HG02870 (cell line): ENCODE measurements at regions not wholly inside any gene's neighbourhood (a gene's known extent, or its start where the extent isn't known, plus 50 kb on each side); places are given as distances from the start of the nearest gene placed in this dataset.

ENCODE experiments used
- ATAC-seq: cut with Tn5 transposase; IDR thresholded peaks from one replicate; pipeline ENCODE4 v1.9.1; 2021; ENCODE audit warnings: mild to moderate bottlenecking, moderate library complexity; ENCODE audit not compliant: unreplicated experiment

DNA sequence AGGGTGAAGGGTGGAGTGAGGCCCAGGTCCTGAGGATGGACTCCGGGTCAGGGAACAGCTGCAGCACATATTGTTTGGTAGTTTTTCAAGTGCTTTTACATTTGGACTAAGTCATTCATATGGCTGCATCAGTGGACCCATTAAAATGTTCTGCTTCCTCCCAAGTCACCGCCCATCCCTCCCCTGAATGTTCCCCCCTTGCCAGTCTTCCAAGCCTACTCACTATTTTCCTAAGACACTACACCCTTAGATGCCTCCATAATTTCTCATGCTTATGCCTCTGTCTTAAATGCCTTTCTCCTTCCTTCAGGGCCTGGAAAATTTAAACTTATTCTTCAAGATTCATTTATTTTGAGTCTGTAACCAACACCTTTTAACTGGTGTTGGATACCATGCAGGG, 86.6 kb upstream of the NR4A3 start:
- ATAC-seq: no peak

DNA sequence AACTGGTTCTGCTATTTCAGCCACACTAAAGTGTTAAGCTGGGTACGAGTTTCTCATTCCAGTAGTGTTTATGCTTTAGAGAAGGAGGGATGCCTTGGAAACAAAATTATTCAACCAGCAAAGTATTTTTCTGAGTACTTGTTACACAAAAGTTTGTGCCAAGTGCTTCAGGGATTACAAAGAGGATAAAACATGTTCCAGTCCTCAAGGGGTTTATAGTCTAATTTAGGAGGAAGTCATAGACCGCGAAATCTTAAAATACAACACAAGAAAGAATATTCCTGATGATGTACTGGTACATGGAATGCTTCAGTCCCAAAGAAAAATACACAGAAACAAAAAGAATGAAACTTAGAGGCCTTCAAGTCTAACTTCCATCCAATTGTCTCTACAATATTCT, 85.4 kb upstream of the NR4A3 start:
- ATAC-seq: no peak

DNA sequence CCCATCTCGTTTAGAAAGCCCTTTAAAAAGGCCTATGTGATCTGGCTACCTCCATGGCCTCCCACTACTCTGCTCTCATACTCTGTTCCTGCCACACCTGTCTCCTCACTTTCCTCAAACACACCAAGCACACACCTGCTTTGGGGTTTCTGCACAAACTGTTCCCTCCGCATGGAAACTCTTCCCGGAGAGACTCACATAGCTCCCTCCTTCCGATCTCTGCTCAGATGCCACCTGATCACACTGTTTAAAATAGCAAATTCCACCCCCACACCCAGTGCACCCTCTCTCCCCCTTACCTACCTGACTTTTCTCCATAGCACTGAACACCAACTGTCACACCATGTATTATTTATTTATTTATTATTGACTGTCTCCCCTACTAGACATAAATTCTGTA, 84.0 kb upstream of the NR4A3 start:
- ATAC-seq: no peak

DNA sequence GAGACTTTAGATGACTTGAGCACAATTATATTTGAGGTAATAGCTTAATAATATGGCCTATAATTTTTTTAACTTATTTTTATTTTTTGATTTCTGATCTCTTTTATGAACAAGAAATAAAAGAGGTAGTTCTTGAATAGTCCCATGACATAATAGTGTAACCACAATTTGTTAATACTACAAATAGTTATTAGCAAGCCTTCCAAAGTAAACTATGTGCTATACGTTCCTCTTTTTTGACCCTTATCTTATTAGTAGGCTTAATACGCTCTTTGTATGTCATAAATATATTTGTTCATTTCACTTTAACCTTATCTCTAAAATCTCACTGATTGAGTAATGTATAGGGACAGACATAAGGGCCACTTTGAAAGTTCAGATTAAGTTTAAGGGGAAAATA, 78.7 kb upstream of the NR4A3 start:
- no peak for ATAC-seq

DNA sequence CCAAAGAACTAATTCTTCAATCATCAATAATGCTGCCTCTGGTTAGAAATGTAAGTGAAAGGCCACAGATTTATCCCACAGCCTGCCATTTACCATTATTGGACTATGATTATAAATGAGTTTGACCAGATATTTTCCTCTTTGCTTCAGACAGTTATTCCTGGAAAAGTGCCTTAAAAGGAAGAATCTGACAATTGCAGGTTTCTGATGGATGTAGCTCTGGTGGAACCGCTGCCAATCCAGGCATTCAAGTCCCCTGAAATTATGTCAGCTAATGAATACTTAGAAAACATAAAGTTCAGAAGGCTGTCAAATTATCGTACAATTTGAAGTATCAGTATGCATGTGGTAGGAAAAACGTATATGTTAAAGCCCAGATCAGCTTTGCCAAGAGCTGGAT, 78.2 kb upstream of the NR4A3 start:
- ATAC-seq: no peak

DNA sequence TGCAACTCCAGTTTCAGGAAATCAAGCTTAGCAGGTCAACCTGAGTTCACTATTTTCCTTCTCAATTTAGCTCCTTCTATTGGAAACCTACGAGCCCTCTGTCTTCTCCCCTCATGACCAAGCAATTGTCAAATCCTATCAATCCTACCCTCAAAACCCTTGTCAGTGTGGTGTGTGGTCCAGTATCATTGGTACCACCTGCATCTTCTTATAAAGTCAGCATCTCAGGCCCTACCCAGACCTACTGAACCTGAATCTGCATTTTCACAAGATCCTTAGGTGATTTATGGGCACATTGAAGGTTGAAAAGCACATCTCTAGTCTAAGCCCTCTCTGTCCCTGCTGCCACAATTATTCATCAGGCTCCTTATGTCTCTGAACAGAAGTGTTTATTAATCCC, 77.6 kb upstream of the NR4A3 start:
- ATAC-seq: no peak

DNA sequence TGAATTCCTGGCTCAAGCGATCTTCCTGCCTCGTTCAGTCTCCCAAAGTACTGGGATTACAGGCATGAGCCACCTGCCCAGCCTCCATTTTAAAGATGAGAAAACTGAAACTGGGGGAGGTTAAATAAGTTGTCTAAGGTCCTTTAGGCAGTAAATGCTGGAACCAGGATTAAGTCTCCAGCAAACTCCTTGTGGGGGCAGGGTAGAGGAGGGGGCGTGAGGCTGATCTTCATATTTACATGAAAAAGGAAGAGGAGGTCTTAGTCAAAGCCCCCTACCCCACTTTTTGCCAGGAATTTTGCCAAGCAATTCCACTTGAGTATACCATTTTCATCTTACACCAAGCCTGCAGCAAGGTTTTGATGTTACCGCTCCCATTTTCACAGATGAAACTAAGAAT, 76.6 kb upstream of the NR4A3 start:
- no peak for ATAC-seq

DNA sequence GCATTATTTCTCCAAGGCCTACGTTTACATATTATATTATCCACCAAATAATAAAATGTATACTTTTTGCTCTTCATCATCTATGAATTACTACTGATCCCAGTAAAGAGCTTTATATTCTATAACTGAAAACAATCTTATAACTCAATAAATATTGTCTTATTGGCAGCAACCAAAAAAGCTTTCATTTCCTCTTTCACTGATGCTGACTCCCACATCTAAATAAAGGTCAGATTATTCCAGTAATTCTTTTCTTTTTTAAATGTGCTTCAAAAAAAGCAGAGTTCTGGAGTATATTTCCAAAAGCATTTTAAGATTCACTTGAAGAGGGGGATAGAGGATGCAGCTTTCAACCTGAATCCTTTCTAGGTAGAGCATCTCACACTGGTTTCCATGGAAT, 75.3 kb upstream of the NR4A3 start:
- ATAC-seq: no peak

DNA sequence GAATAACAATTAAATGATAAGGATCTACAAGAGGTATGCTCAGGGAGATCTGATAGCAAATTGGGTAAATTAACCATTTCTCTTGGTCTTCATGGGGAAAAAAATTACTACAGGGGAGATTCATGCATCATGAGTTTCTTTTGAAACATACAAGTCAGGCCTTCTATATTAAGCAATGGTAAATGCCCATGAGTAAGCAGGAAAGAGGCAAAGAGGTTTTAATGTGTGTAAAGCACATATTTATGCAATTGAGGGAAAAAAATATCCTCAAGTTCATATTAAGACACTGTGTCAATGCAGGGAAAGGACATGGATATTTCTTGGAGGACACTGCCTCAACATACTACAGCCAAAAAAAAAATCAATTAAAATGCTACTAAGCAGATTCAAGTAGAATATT, 73.4 kb upstream of the NR4A3 start:
- ATAC-seq: no peak

DNA sequence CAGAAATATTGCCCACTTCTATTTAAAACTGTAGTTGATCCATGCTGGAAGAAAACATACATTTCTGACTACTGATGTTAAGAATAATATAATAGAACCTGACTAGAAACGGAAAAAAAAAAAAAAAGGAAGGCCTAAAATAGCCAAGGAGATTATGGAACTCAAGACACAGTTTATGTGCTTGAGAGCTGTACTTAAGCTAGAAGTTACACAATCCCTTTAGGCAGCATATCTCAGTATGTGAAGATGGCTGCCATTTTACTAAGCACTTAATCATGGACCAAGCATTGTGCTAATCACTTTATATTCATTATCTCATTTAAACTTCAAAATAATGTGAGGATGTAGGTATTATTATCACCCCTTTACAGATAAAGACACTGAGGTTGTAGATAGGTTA, 73.0 kb upstream of the NR4A3 start:
- ATAC-seq: no peak

DNA sequence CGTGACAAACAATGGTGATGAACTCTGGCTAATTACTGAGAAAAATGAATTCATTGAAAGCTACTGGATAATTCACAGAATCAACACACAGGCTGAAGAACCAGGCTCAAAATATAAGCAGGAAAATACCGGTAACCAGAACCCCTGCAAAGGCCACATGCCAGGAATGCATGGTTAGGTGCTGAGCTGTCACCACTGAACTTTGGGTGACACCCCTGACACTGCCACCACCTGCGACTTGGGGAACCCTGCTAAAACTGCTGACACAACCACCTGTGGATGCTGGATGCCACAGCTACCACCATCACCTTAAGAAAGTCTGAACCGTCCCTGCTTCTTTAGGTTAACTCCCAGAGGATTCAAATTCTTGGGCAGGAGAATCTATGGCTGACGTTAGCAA, 72.0 kb upstream of the NR4A3 start:
- ATAC-seq: no peak

DNA sequence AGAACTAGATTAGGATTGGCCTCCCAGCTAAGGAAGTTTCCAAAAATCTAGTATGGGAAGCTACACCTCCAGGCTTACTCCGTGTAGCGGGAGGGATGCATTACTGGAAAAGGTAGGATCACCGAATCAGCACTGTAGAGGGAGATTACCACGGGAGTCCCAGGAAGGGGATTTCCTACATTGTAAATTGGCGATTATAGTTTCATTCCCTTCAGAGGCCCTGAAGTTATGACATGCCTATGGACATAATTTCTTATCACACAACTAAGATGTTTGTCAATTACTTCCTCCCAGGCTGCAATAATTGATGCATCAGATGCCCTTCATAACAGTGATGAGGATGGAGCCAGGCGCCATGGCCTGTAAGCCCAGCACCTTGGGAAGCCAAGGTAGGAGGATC, 71.2 kb upstream of the NR4A3 start:
- no peak for ATAC-seq

DNA sequence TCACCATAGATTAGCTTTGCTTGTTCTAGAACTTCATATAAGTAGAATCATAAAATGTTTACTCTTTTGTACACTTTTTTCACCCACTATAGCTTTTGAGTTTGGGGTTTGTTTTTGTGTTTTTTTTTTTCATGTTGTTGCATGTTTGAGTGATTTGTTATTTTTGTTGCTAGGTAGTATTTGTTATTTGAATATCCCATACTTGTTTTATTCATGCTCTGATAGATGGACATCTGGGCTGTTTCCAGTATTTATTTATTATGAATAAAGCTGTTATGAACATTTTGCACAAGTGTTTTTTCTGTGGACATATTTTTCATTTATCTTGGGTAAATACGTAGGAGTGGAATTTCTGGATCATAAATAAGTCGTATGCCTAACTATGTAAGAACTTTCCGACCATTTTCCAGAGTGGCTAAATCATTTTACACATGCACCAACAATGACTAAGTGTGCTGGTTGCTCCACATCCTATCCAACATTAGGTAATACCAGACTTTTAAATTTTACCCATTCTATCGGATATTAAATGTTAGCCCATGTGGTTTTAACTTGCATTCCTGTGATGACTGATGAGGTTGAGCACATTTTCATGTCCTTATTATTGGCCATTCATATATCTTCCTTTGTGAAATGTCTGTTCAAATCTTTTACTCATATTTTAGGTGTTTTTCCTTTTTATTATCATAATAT, 69.1 kb upstream of the NR4A3 start:
- ATAC-seq: no peak

DNA sequence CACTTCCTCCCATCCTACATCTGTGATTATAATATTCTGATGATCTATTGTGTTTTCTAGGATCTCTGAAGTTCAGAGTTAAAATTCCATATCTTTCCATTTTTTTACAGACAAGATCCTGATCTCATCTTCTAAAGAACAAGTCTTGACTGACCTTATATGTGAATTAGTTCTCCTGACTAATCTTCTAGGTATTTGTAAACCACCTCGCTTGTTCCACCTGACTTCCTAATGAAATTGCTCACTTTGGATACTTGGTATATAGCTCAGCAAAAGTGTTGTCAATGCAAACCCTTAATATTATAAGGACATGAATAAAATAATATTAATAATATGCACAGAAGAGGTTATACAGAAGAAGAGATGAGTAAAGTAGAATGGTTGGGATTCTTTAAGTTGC, 68.2 kb upstream of the NR4A3 start:
- no peak for ATAC-seq

DNA sequence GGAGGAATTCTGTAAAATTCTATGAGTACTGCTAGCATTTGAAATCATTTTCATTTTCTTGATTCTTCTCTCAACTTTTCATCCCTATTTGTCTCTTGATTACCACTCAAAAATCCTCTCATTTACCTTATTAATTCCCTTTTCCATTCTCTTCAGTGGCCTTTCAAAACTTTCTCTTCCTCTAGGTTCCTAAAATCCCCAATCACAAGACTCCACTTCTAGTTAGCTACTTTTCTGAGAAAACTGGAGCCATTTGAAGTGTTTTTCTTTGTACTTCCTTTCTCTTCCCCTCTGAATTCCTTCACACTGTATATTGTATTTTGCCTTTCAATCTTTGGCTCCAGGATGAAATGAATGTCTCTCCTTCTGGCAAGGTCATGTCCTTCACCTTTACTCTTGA, 61.3 kb upstream of the NR4A3 start:
- no peak for ATAC-seq

DNA sequence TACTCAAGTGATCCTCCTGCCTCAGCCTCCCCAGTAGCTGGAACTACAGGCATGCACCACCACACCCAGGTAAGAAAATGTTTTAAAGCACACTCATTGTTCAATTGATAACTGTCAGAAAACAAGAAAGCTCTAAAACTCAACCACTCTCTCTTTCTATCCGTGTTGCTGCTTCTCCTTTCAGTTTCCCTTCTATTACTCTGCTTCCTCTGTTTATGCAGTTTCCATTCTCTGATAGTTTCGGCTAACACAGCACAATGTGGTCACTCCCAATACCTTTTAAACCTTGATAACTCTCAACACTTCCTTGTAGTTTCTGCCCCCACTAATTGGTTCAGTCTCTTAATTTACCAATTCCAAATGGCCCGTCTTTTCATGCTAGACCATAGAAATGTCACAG, 59.2 kb upstream of the NR4A3 start:
- ATAC-seq: peak; percentile 99
